ENCODE measurements at regions not wholly inside any gene's neighbourhood (a gene's known extent, or its start where the extent isn't known, plus 50 kb on each side); places are given as distances from the start of the nearest gene placed in this dataset.
"Not testable (repeated sequence)": the region's sequence is repeated elsewhere in the genome, so short reads cannot be mapped to it uniquely, and the experiment has no call there.

GRCh38 chr4:141543176-141543575 lies 93.2 kb upstream of the IL15 start:
- DNase-seq, result no peak

DNA sequence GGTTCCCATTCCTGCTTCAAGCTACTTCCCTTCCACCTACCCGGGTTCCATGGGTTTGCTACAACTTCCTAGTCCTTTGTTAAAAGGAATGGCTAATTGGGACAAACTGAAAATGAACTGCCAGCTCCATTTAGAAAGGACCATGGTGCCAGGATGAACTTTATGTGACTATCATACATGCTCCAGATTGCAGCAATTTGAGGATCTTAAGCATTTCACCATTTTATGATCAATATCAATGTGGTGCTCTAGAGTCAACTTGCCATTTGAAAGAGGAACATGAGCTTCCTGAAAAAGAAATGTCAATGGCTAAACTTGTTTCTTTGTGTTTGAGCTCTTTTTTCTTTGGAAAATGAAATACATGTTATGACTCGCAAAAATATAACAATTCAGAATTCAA lies 92.7 kb upstream of the IL15 start:
- DNase-seq, result peak; percentile 11

- DNase-seq, result no peak
These were observed 87.6 kb upstream of the IL15 start for GRCh38 chr4:141548791-141549190.

- no peak for DNase-seq
These were observed 76.3 kb upstream of the IL15 start for GRCh38 chr4:141560056-141560455.

DNA sequence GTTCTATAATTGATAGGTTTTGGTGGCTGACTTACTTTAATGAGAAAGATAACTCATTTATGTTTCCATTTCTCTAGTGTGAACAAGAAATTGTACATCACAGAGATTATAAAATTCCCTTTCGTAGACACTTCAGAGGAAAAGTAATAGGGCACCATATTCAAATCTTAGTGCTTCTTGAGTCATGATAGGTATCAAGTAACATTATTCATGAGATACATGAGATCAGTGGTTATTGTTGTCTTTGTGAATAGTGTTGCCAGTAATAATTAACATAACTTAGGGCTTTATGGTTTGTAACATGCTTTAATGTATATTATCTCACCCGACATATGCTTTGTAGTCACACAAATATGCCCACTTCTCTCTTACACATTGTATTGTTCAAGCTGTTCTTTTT lies 73.7 kb upstream of the IL15 start:
- no peak for DNase-seq

DNA sequence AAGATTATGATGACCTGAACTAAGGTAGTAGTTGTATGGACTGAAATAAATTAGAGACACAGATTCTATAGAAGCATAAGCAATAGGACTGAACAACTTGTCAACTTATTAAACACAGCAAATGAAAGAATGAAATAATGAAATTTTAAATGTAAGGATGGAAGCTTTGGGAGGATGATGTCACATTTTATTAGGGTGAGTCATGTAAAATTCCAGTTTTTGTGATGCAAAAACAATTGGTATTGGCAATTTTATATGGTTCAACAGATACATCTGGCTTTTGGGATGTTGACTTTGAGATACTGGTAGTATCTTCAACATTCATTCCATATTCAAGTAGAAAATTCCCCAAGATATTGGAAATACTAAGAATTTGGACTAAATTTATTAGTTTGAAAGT lies 72.7 kb upstream of the IL15 start:
- DNase-seq, result no peak

DNA sequence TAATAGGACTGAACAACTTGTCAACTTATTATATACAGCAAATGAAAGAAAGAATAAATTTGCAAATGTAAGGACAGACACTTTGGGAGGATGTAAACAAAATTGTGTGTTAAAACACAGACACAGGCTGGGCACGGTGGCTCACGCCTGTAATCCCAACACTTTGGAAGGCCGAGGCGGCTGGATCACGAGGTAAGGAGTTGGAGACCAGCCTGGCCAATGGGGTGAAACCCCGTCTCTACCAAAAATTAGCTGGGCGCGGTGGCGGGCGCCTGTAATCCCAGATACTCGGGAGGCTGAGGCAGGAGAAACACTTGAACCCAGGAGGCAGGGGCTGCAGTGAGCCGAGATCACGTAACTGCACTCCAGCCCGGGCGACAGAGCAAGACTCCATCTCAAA lies 71.4 kb upstream of the IL15 start:
- not testable (repeated sequence) for DNase-seq

DNA sequence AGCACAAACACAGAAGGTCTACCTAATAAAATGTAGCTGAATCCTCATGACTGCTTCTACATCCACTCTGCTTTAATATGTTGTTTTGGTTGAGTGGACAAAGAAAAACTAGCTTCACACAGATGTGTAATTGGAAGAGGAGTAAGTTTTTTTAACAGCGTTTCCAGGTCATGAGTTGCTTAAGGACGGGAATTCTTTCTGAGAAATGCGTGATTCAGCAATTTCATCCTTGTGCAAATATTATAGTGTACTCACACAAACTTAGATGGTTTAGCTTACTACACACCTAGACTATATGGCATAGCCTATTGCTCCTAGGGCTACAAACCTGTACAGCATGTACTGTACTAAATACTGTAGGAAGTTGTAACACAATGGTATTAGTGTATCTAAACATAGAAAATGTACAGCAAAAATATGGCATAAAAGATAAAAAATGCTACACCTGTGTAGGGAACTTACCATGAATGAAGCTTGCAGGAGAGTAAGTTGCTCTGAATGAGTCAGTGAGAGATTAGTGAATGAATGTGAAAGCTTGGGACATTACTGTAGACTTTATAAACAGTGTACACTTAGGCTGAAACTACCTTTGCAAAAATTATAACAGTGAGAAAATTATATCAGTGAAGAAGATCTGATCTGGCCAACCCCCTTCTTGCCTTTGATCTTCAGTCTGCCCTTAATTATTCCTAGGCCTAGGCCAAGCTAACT lies 70.8 kb upstream of the IL15 start:
- no peak for DNase-seq

DNA sequence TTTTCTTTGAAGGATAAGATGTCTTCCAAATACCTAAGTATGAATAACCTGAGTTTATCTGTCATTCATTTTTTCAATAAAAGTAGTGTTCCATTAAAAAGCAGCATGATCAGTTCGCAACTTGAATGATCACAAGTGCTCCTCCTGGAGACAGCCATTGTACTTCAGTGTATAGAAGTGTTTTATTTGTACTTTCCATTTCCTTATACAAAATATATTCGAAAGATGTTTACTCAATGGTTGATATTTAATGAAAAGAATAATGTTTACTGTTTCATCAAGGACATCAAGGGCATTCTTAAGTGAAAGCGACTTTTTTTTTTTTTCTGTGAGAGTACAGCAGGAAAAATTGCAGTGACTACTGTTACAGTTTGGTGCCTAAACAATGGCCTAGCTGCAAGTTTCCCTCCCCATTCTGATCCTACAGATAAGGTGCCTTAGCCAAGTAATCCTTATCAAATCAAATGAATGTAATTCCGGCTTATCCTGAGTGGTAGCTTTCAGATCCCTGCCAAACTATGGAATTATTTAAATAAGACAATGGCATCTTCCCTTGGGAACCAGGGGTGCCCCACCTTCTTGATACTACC lies 69.0 kb upstream of the IL15 start:
- DNase-seq, result no peak

DNA sequence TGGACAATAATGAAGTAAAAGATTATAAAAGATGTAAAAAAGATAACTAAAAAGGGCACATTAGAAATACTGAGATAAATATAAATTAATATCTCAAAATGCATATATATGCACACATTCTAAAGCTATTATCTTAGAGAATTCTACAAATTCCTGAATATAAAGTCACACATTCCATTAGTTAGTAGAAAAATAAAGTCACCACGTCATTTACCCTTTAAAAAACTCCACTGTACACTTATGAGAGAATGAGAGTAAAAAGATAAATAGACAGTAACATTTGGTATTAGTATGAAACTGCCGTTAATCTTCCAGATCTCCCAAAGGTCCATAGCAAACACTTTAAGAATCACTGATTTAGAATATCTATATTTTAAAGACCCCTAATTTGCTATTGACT lies 67.2 kb upstream of the IL15 start:
- DNase-seq, result no peak

- DNase-seq, result no peak
These were observed 66.1 kb upstream of the IL15 start for GRCh38 chr4:141570290-141570689.

- no peak for DNase-seq
These were observed 65.0 kb upstream of the IL15 start for GRCh38 chr4:141571362-141571761.

- no peak for DNase-seq
These were observed 64.6 kb upstream of the IL15 start for GRCh38 chr4:141571793-141572192.

- DNase-seq, result no peak
These were observed 62.7 kb upstream of the IL15 start for GRCh38 chr4:141573678-141574077.

GRCh38 chr4:141575884-141576283 lies 60.5 kb upstream of the IL15 start:
- no peak for DNase-seq

GRCh38 chr4:141576585-141577110 lies 59.7 kb upstream of the IL15 start:
- no peak for DNase-seq

- DNase-seq, result no peak
These were observed 57.9 kb upstream of the IL15 start for GRCh38 chr4:141578451-141578850.

- no peak for DNase-seq
These were observed 55.9 kb upstream of the IL15 start for GRCh38 chr4:141580523-141580922.

Measured in hematopoietic multipotent progenitor cell treated with erythropoietin and hydrocortisone succinate and interleukin-3 and kit ligand, for 4 days (in vitro differentiated cells).